Esophagus squamous epithelium (tissue), 4 donors: ENCODE measurements at regions not wholly inside any gene's neighbourhood (a gene's known extent, or its start where the extent isn't known, plus 50 kb on each side); places are given as distances from the start of the nearest gene placed in this dataset.

ENCODE experiments used
- CTCF ChIP-seq, 6 experiments: fragments of 450-650 bp in 4 of 6; fragments of 200-600 bp in 2 of 6; sonication (generic) in 2 of 6; IDR thresholded peaks; one replicate each; pipeline ENCODE4 v1.5.1; 2016 to 2019; ENCODE audit warnings: antibody characterized with exemption in 6 of 6, mild to moderate bottlenecking in 4 of 6, moderate library complexity in 4 of 6
- POLR2A ChIP-seq, 4 donors: fragments of 450-650 bp; IDR thresholded peaks; one replicate each; pipeline ENCODE4 v1.6.1; 2017; ENCODE audit warnings: antibody characterized with exemption in 4 of 4, mild to moderate bottlenecking in 4 of 4, moderate library complexity in 3 of 4

GRCh38 chr6:71171497-71172070 is 117.0 kb upstream of the OGFRL1 start:
- TF ChIP-seq CTCF (IDR thresholded peaks at IDR 0.05) (no peak), POLR2A (IDR thresholded peaks at IDR 0.05) (no peak)
